ENCODE measurements at regions not wholly inside any gene's neighbourhood (a gene's known extent, or its start where the extent isn't known, plus 50 kb on each side); places are given as distances from the start of the nearest gene placed in this dataset.

DNA sequence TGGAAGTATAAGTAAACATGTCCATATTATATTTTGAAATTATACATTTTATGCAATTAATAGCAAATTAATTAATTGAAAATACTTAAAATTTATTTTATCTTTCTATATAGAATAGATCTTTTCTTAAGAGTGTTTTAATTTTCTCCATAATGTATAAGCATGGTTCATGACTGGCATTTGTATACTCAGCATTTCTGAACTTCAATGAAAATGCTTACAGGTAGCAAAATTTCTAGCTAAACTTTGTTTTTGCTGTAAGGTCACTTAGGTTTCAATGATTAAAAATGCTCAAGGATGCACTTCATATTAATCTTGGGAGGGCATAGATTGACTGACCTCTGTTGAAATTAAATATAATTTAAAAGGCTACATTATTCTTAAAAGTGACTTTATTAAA lies 1108.1 kb downstream of the BRINP3 start:
- Histone ChIP-seq H3K36me3 (ENCODE audit: insufficient read depth, low read length) (no peaks in the 10 kb centered on the region), H3K4me1 (ENCODE audit: insufficient read depth, low read length) (no peaks in the 10 kb centered on the region), H3K4me3 (ENCODE audit: low read length) (no peak overlapping the region), H3K9me3 (ENCODE audit: control insufficient read depth in 1 of 2, insufficient read depth in 1 of 2, low read length in 2 of 2) (peaks cover 4% of the 10 kb centered on the region in 2 experiments), H3K27ac (ENCODE audit: low read depth in 1 of 2, low read length in 2 of 2) (no peak overlapping the region), H3K27me3 (ENCODE audit: control insufficient read depth in 1 of 2, insufficient read depth in 2 of 2, low read length in 2 of 2) (no peaks in the 10 kb centered on the region)
- DNase-seq = no peak
- ChIA-PET POLR2A (no interaction called here), CTCF (no interaction called here)
- ATAC-seq (ENCODE audit: poor library complexity) = no peak
- no peak overlapping the region for H3K27ac Mint-ChIP-seq
- TF ChIP-seq, protein P1, sequence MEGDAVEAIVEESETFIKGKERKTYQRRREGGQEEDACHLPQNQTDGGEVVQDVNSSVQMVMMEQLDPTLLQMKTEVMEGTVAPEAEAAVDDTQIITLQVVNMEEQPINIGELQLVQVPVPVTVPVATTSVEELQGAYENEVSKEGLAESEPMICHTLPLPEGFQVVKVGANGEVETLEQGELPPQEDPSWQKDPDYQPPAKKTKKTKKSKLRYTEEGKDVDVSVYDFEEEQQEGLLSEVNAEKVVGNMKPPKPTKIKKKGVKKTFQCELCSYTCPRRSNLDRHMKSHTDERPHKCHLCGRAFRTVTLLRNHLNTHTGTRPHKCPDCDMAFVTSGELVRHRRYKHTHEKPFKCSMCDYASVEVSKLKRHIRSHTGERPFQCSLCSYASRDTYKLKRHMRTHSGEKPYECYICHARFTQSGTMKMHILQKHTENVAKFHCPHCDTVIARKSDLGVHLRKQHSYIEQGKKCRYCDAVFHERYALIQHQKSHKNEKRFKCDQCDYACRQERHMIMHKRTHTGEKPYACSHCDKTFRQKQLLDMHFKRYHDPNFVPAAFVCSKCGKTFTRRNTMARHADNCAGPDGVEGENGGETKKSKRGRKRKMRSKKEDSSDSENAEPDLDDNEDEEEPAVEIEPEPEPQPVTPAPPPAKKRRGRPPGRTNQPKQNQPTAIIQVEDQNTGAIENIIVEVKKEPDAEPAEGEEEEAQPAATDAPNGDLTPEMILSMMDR (IDR thresholded peaks at IDR 0.05) = no peak
- intact Hi-C loops (cut with DNase I, micrococcal nuclease) = no loop called here
- H3K4me1 Mint-ChIP-seq (ENCODE audit: low read depth) = no peaks in the 10 kb centered on the region
- H3K27me3 Mint-ChIP-seq = no peaks in the 10 kb centered on the region
- H3K4me3 Mint-ChIP-seq = no peak overlapping the region
- no peaks in the 10 kb centered on the region for H3K36me3 Mint-ChIP-seq (ENCODE audit: low read depth)
- H3K9me3 Mint-ChIP-seq = peaks cover 5% of the 10 kb centered on the region

DNA sequence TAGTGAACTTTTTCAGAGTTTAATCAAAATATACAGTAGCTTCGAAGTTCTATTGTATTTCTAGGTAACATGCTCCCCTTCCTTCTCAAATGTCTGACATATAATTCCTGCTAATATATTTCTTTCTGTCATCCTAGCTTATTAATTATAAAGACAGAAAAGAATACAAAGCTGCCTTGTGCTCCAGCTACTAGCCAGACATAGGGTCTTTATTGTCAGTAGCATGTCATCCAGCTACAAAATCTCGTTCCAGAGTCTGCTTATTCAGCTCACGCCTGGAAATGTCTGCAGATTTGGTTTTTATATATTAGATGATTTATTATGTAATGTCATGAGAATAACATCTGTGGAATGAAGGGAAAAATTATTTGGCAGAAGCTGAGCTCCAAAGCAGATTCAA lies 1102.8 kb downstream of the BRINP3 start:
- TF ChIP-seq, protein P1 (IDR thresholded peaks at IDR 0.05) = no peak
- ATAC-seq (ENCODE audit: poor library complexity) (no peak), DNase-seq (no peak)
- Histone ChIP-seq H3K4me3 (ENCODE audit: low read length) (no peak overlapping the region), H3K36me3 (ENCODE audit: insufficient read depth, low read length) (no peaks in the 10 kb centered on the region), H3K9me3 (ENCODE audit: control insufficient read depth in 1 of 2, insufficient read depth in 1 of 2, low read length in 2 of 2) (peaks cover 0 to 4% of the 10 kb centered on the region in 2 experiments), H3K4me1 (ENCODE audit: insufficient read depth, low read length) (no peaks in the 10 kb centered on the region), H3K27me3 (ENCODE audit: control insufficient read depth in 1 of 2, insufficient read depth in 2 of 2, low read length in 2 of 2) (no peaks in the 10 kb centered on the region), H3K27ac (ENCODE audit: low read depth in 1 of 2, low read length in 2 of 2) (no peak overlapping the region)
- ChIA-PET CTCF (no interaction called here), POLR2A (no interaction called here)
- Mint-ChIP-seq H3K4me3 (no peak overlapping the region), H3K27ac (no peak overlapping the region), H3K36me3 (ENCODE audit: low read depth) (no peaks in the 10 kb centered on the region), H3K4me1 (ENCODE audit: low read depth) (no peaks in the 10 kb centered on the region), H3K9me3 (peaks cover 3% of the 10 kb centered on the region), H3K27me3 (no peaks in the 10 kb centered on the region)
- intact Hi-C loops (cut with DNase I, micrococcal nuclease) = no loop called here

DNA sequence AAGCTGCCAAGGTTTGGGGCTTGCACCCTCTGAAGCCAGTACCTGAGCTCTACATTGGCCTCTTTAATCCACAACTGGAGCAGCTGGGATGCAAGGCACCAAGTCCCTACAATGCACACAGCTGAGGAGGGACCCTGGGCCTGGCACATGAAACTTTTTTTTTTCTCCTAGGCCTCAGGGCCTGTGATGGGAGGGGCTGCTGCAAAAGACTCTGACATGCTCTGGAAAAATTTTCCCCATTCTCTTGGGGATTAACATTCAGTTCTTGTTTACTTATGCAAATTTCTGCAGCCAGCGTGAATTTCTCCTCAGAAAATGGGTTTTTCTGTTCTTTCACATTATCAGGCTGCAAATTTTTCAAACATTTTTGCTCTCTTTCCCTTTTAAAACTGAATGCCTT lies 1072.2 kb downstream of the BRINP3 start:
- no peak overlapping the region for H3K27ac Mint-ChIP-seq

More for the DNA sequence above, 1072.2 kb downstream of the BRINP3 start:
- Histone ChIP-seq H3K4me1 (ENCODE audit: insufficient read depth, low read length) (no peaks in the 10 kb centered on the region), H3K36me3 (ENCODE audit: insufficient read depth, low read length) (no peaks in the 10 kb centered on the region), H3K27ac (ENCODE audit: low read depth in 1 of 2, low read length in 2 of 2) (no peak overlapping the region), H3K9me3 (ENCODE audit: control insufficient read depth in 1 of 2, insufficient read depth in 1 of 2, low read length in 2 of 2) (peaks cover 0 to 8% of the 10 kb centered on the region in 2 experiments), H3K27me3 (ENCODE audit: control insufficient read depth in 1 of 2, insufficient read depth in 2 of 2, low read length in 2 of 2) (no peaks in the 10 kb centered on the region), H3K4me3 (ENCODE audit: low read length) (no peak overlapping the region)
- TF ChIP-seq, protein P1 (IDR thresholded peaks at IDR 0.05) = no peak
- Mint-ChIP-seq H3K9me3 (peaks cover 5% of the 10 kb centered on the region), H3K36me3 (ENCODE audit: low read depth) (no peaks in the 10 kb centered on the region), H3K4me3 (no peak overlapping the region), H3K4me1 (ENCODE audit: low read depth) (no peaks in the 10 kb centered on the region), H3K27me3 (no peaks in the 10 kb centered on the region)
- DNase-seq (no peak), ATAC-seq (ENCODE audit: poor library complexity) (no peak)
- ChIA-PET POLR2A (no interaction called here), CTCF (no interaction called here)
- intact Hi-C loops (cut with DNase I, micrococcal nuclease) = no loop called here
